ENCODE measurements at regions not wholly inside any gene's neighbourhood (a gene's known extent, or its start where the extent isn't known, plus 50 kb on each side); places are given as distances from the start of the nearest gene placed in this dataset.
"Not testable (repeated sequence)": the region's sequence is repeated elsewhere in the genome, so short reads cannot be mapped to it uniquely, and the experiment has no call there.

DNA sequence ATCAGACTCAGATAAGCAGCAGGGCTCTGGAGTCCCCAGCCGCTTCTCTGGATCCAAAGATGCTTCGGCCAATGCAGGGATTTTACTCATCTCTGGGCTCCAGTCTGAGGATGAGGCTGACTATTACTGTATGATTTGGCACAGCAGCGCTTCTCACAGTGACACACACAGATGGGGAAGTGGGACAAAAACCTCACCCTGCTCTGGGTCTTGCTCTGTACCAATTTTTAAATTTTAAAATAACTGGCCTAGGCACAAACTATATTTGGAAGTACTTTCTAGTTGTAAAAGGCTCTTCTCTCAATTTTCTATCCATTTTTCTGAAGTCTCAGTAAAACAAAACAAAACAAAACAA lies 131.7 kb downstream of the VPREB1 start:
- DNase-seq (ENCODE audit: low read depth in 2 of 2), result no peak
- Histone ChIP-seq H4K20me1 (ENCODE audit: control insufficient read depth, extremely low read depth, insufficient read depth, low read length) (no peaks in the 10 kb centered on the region), H3K36me3 (ENCODE audit: control insufficient read depth, insufficient read depth, low read length) (no peaks in the 10 kb centered on the region), H2AFZ (ENCODE audit: low read length) (no peak overlapping the region), H3K4me2 (ENCODE audit: extremely low read depth, insufficient read depth, low read length) (no peak overlapping the region), H3K9me3 (ENCODE audit: control insufficient read depth, insufficient read depth, low read depth, low read length) (no peaks in the 10 kb centered on the region), H3K27ac (ENCODE audit: insufficient read depth, low read length) (no peak overlapping the region), H3K27me3 (ENCODE audit: control insufficient read depth, insufficient read depth, low read length) (peaks cover 4% of the 10 kb centered on the region), H3K9ac (ENCODE audit: insufficient read depth, low read length) (no peak overlapping the region), H3K4me1 (ENCODE audit: control insufficient read depth, extremely low read depth, insufficient read depth, low read length) (no peaks in the 10 kb centered on the region), H3K4me3 (replicated peaks in 1 of 4; ENCODE audit: control extremely low read depth in 1 of 4, insufficient read depth in 1 of 4, low read depth in 3 of 4, low read length in 4 of 4) (no peak overlapping the region), H3K79me2 (ENCODE audit: control insufficient read depth, insufficient read depth, low read length) (no peaks in the 10 kb centered on the region)
- TF ChIP-seq EZH2 (IDR thresholded peaks at IDR 0.05; ENCODE audit: low read length, missing control alignments), result no peak
- TF ChIP-seq, protein P1, sequence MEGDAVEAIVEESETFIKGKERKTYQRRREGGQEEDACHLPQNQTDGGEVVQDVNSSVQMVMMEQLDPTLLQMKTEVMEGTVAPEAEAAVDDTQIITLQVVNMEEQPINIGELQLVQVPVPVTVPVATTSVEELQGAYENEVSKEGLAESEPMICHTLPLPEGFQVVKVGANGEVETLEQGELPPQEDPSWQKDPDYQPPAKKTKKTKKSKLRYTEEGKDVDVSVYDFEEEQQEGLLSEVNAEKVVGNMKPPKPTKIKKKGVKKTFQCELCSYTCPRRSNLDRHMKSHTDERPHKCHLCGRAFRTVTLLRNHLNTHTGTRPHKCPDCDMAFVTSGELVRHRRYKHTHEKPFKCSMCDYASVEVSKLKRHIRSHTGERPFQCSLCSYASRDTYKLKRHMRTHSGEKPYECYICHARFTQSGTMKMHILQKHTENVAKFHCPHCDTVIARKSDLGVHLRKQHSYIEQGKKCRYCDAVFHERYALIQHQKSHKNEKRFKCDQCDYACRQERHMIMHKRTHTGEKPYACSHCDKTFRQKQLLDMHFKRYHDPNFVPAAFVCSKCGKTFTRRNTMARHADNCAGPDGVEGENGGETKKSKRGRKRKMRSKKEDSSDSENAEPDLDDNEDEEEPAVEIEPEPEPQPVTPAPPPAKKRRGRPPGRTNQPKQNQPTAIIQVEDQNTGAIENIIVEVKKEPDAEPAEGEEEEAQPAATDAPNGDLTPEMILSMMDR (conservative IDR thresholded peaks at IDR 0.05 in 1 of 2, IDR thresholded peaks at IDR 0.05 in 1 of 2; ENCODE audit: low read depth in 1 of 2, low read length in 2 of 2), result no peak

DNA sequence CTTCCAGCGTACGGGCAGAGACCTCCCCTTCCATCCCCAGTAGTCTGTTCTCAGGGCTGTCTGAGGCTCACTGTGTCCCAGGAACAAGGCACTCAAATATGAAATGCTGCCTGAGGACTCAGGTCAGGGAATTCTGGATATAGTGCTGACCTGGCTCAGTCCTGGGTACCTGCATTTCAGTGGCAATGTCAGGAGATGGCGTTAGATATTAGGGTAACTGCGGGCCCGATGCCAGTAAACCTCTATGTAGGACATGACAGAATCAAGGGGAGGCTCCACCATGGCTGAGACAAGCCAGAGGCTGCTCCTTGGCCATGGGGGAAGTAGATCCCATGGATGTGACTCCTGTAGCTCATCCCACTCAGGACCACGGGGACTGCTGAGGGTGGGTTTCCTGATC lies 131.7 kb downstream of the ZNF280B start:
- H3K36me3 ChIP-seq (ENCODE audit: control insufficient read depth, insufficient read depth, low read length); H4K20me1 ChIP-seq (ENCODE audit: control insufficient read depth, extremely low read depth, insufficient read depth, low read length); H3K9ac ChIP-seq (ENCODE audit: insufficient read depth, low read length); H3K4me1 ChIP-seq (ENCODE audit: control insufficient read depth, extremely low read depth, insufficient read depth, low read length); H3K9me3 ChIP-seq (ENCODE audit: control insufficient read depth, insufficient read depth, low read depth, low read length); DNase-seq (ENCODE audit: low read depth in 2 of 2); H3K4me3 ChIP-seq (replicated peaks in 1 of 4; ENCODE audit: control extremely low read depth in 1 of 4, insufficient read depth in 1 of 4, low read depth in 3 of 4, low read length in 4 of 4); H3K79me2 ChIP-seq (ENCODE audit: control insufficient read depth, insufficient read depth, low read length); H2AFZ ChIP-seq (ENCODE audit: low read length); H3K27ac ChIP-seq (ENCODE audit: insufficient read depth, low read length); H3K27me3 ChIP-seq (ENCODE audit: control insufficient read depth, insufficient read depth, low read length); H3K4me2 ChIP-seq (ENCODE audit: extremely low read depth, insufficient read depth, low read length): not testable (repeated sequence)

DNA sequence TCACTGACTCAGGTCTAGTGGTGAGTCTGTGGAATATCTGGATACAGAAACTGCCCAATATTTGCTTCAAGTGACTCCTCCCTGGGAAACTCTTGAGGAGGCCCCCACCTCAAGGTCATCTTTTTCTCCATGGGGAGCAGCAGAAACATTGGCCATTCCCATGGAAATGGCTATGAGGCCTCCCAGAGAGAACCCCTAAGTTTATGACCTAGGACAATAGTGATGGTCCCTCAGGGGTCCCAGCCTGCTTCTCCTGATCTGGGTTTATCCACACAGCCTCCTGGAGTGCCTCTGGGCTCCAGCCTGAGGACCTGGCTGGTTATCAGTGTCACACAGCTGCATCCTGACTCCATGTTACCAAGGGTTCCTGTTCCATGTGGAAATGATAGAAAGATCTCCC lies 131.2 kb downstream of the ZNF280B start:
- Histone ChIP-seq H3K9me3 (ENCODE audit: control insufficient read depth, insufficient read depth, low read depth, low read length) (no peaks in the 10 kb centered on the region), H3K4me2 (ENCODE audit: extremely low read depth, insufficient read depth, low read length) (no peak overlapping the region), H3K36me3 (ENCODE audit: control insufficient read depth, insufficient read depth, low read length) (no peaks in the 10 kb centered on the region), H3K27ac (ENCODE audit: insufficient read depth, low read length) (no peak overlapping the region), H3K79me2 (ENCODE audit: control insufficient read depth, insufficient read depth, low read length) (no peaks in the 10 kb centered on the region), H4K20me1 (ENCODE audit: control insufficient read depth, extremely low read depth, insufficient read depth, low read length) (no peaks in the 10 kb centered on the region), H2AFZ (ENCODE audit: low read length) (no peak overlapping the region), H3K4me3 (replicated peaks in 1 of 4; ENCODE audit: control extremely low read depth in 1 of 4, insufficient read depth in 1 of 4, low read depth in 3 of 4, low read length in 4 of 4) (no peak overlapping the region), H3K27me3 (ENCODE audit: control insufficient read depth, insufficient read depth, low read length) (peaks cover 4% of the 10 kb centered on the region), H3K9ac (ENCODE audit: insufficient read depth, low read length) (no peak overlapping the region), H3K4me1 (ENCODE audit: control insufficient read depth, extremely low read depth, insufficient read depth, low read length) (no peaks in the 10 kb centered on the region)
- no peak for DNase-seq (ENCODE audit: low read depth in 2 of 2)
- TF ChIP-seq, protein P1 (conservative IDR thresholded peaks at IDR 0.05 in 1 of 2, IDR thresholded peaks at IDR 0.05 in 1 of 2; ENCODE audit: low read depth in 1 of 2, low read length in 2 of 2), result no peak
- TF ChIP-seq EZH2 (IDR thresholded peaks at IDR 0.05; ENCODE audit: low read length, missing control alignments), result no peak

Measured in fibroblast of lung (primary cell).